Osteocyte (in vitro differentiated cells): ENCODE measurements at regions not wholly inside any gene's neighbourhood (a gene's known extent, or its start where the extent isn't known, plus 50 kb on each side); places are given as distances from the start of the nearest gene placed in this dataset.
A peak's percentile ranks its signal among the peaks of the same experiment; 100 is the strongest.

Experiments
- DNase-seq: peaks from one replicate; pipeline ENCODE4 v3.0.0; 2021; ENCODE audit warnings: mixed read lengths; ENCODE audit not compliant: unreplicated experiment; ENCODE audit errors: extremely low spot score
- H3K27ac Mint-ChIP-seq: one replicate; pipeline ENCODE4 v1.8.0; 2021; ENCODE audit warnings: mild to moderate bottlenecking, mixed read lengths; ENCODE audit not compliant: unreplicated experiment
- H3K27me3 Mint-ChIP-seq: one replicate; pipeline ENCODE4 v1.8.0; 2021; ENCODE audit warnings: mixed read lengths; ENCODE audit not compliant: unreplicated experiment
- H3K36me3 Mint-ChIP-seq: one replicate; pipeline ENCODE4 v1.8.0; 2021; ENCODE audit warnings: mixed read lengths; ENCODE audit not compliant: unreplicated experiment
- H3K4me1 Mint-ChIP-seq: one replicate; pipeline ENCODE4 v1.8.0; 2021; ENCODE audit warnings: mixed read lengths; ENCODE audit not compliant: unreplicated experiment
- H3K4me3 Mint-ChIP-seq: one replicate; pipeline ENCODE4 v1.8.0; 2021; ENCODE audit warnings: mild to moderate bottlenecking, moderate library complexity, mixed read lengths; ENCODE audit not compliant: unreplicated experiment
- H3K9me3 Mint-ChIP-seq: one replicate; pipeline ENCODE4 v1.8.0; 2021; ENCODE audit warnings: mixed read lengths; ENCODE audit not compliant: unreplicated experiment
- CTCF ChIP-seq: fragments of 200-600 bp; sonication (generic); IDR thresholded peaks from 2 replicates; pipeline ENCODE4 v1.5.0; 2021; ENCODE audit warnings: antibody characterized with exemption, mild to moderate bottlenecking, moderate library complexity

GRCh38 chr1:60487565-60488345 is 414.2 kb upstream of the C1orf87 start:
- TF ChIP-seq CTCF = no peak
- Mint-ChIP-seq H3K27ac (no peak overlapping the region), H3K36me3 (peaks cover 2% of the 10 kb centered on the region), H3K4me3 (no peak overlapping the region), H3K9me3 (peaks cover 5% of the 10 kb centered on the region), H3K4me1 (peaks cover 23% of the 10 kb centered on the region), H3K27me3 (no peaks in the 10 kb centered on the region)
- DNase-seq = no peak

DNA sequence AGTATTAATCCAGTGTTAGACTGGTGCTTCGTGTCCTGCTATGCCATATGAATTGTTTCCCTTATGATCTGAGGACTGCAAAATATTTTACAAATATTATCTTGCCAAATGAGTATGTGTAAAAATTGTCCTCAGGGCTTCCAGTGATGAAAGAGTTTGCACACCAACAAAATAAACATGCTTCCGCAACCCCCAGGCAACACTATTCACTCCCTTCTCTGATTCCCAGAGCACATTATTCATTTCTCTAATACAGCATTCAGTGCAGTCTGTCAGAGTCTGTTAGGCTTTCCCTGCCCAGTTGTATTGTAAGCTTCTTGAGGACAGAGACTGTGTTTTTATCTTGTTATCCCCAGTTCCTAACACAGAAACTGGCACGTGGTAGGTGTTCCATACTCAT is 409.9 kb upstream of the C1orf87 start:
- H3K4me3 Mint-ChIP-seq = no peak overlapping the region
- no peaks in the 10 kb centered on the region for H3K27me3 Mint-ChIP-seq
- peaks cover 13% of the 10 kb centered on the region for H3K4me1 Mint-ChIP-seq
- peaks cover 7% of the 10 kb centered on the region for H3K36me3 Mint-ChIP-seq
- no peak for TF ChIP-seq CTCF
- peaks cover 17% of the 10 kb centered on the region for H3K9me3 Mint-ChIP-seq
- DNase-seq = no peak
- peak overlapping the region; percentile 6 for H3K27ac Mint-ChIP-seq

GRCh38 chr1:60470246-60470645 is 396.7 kb upstream of the C1orf87 start:
- no peaks in the 10 kb centered on the region for H3K9me3 Mint-ChIP-seq
- no peak for DNase-seq
- H3K4me3 Mint-ChIP-seq = no peak overlapping the region
- no peaks in the 10 kb centered on the region for H3K27me3 Mint-ChIP-seq
- H3K27ac Mint-ChIP-seq = peak overlapping the region; percentile 76
- H3K36me3 Mint-ChIP-seq = no peaks in the 10 kb centered on the region
- H3K4me1 Mint-ChIP-seq = peaks cover 15% of the 10 kb centered on the region
- no peak for TF ChIP-seq CTCF

DNA sequence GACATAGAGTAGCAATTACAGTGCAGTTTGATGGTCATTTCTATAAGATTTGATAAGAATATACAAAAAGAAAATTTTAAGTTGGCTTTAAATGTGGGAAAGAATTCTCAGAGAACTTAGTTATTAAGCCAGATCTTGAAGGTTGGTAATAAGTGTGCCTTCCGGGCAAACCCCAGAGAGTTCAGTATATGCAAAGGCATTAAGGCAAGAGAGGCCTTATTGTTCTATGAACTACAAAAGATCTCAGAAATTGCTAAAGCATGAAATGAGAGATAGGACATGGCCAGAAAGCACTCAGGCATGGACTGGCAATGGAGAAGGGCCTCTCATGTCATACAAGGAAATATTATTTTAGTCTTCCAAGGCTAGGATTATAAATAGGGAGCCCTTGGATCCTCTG is 390.2 kb upstream of the C1orf87 start:
- no peak for DNase-seq
- Mint-ChIP-seq H3K27ac (no peak overlapping the region), H3K36me3 (peaks cover 2% of the 10 kb centered on the region), H3K27me3 (no peaks in the 10 kb centered on the region), H3K4me3 (no peak overlapping the region), H3K4me1 (peaks cover 27% of the 10 kb centered on the region), H3K9me3 (peaks cover 3% of the 10 kb centered on the region)
- no peak for TF ChIP-seq CTCF

- H3K4me3 Mint-ChIP-seq = no peak overlapping the region
- no peak for TF ChIP-seq CTCF
- peaks cover 31% of the 10 kb centered on the region for H3K4me1 Mint-ChIP-seq
- H3K9me3 Mint-ChIP-seq = peaks cover 8% of the 10 kb centered on the region
- peaks cover 2% of the 10 kb centered on the region for H3K36me3 Mint-ChIP-seq
- no peaks in the 10 kb centered on the region for H3K27me3 Mint-ChIP-seq
- DNase-seq = no peak
- peak overlapping the region; percentile 40 for H3K27ac Mint-ChIP-seq
Measured at GRCh38 chr1:60463146-60463545, 389.6 kb upstream of the C1orf87 start.
